ENCODE measurements at regions not wholly inside any gene's neighbourhood (a gene's known extent, or its start where the extent isn't known, plus 50 kb on each side); places are given as distances from the start of the nearest gene placed in this dataset.

DNA sequence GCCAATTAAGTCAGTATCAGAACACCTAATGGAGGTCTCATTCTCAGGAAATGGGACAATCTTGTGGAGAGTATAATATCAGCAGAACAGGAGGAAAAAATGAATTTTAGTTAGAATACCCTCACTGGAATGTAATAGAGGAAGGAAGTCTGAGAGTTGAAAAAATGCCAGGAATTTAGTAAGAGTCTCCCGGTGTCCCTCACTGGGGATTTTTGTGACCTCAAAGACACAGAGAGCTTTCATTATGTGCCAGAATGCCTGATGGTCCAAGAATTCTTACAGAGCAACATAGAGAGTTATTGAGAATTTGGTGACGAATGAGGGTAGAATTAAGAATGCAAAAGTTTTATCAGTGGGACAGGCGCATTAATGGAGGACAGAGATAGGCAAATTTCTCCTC, 443.5 kb upstream of the B3GALT2 start:
- no peak for DNase-seq (ENCODE audit: extremely low read depth, low read depth)
- TF ChIP-seq, protein P1, sequence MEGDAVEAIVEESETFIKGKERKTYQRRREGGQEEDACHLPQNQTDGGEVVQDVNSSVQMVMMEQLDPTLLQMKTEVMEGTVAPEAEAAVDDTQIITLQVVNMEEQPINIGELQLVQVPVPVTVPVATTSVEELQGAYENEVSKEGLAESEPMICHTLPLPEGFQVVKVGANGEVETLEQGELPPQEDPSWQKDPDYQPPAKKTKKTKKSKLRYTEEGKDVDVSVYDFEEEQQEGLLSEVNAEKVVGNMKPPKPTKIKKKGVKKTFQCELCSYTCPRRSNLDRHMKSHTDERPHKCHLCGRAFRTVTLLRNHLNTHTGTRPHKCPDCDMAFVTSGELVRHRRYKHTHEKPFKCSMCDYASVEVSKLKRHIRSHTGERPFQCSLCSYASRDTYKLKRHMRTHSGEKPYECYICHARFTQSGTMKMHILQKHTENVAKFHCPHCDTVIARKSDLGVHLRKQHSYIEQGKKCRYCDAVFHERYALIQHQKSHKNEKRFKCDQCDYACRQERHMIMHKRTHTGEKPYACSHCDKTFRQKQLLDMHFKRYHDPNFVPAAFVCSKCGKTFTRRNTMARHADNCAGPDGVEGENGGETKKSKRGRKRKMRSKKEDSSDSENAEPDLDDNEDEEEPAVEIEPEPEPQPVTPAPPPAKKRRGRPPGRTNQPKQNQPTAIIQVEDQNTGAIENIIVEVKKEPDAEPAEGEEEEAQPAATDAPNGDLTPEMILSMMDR (IDR thresholded peaks at IDR 0.05; ENCODE audit: low read depth, low read length): no peak

DNA sequence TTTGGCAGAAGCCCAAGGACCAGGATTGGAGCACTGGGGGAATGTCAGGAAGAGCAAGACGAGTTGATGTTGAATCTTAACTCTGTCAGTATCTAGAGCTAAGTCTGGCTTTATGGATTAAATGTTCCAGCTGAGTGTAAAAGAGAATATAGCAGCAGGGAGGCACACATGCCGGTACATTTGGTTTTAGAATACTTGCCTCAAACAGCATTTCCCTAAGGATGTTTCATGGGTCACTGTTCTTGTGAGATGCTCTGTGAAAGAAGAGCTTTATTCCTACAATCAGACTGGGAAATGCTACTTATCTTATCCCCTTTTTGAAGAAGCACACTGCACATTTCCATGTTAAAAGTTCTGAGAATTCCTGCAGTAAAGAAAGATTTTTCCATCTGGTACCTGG, 440.3 kb upstream of the B3GALT2 start:
- DNase-seq (ENCODE audit: extremely low read depth, low read depth): no peak
- TF ChIP-seq, protein P1 (IDR thresholded peaks at IDR 0.05; ENCODE audit: low read depth, low read length): no peak

DNA sequence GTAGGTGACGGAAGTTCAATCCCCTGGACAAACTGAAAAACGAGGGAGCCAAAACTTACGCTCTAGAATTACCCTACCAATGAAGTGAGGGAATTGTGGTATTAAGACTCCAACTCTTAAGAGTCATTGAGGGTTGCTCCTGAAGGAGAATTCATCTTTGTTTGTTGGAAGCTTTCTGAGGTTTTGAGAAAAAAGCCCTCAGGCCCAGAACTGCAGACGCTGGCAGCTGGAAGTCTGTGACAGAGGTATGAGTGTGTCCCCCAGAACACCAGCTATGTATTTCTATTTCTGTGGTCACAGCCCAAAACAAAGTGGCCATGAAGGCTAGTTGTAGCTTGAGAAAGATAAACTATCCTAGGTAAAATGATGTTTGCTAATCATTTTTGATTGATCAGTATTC, 438.8 kb upstream of the B3GALT2 start:
- TF ChIP-seq, protein P1 (IDR thresholded peaks at IDR 0.05; ENCODE audit: low read depth, low read length): no peak
- no peak for DNase-seq (ENCODE audit: extremely low read depth, low read depth)

DNA sequence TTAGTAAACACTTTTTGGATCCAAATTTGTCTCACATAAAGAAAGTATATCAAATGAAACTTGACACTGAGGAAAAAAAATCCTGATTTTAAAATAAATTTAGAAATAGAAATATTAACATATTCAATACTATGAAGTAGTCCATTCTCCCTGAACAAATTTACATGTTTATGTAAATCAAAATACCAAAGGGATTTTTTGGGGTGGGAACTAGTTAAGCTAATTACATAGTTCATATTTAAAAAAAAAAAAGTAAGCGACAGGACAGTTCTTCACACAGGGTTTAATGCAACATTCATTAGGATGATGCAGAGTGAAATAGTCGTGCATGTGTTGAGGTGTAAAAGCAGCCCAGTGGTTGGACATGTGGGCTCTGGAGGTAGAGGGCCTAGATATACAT, 433.5 kb upstream of the B3GALT2 start:
- TF ChIP-seq, protein P1 (IDR thresholded peaks at IDR 0.05; ENCODE audit: low read depth, low read length): no peak
- no peak for DNase-seq (ENCODE audit: extremely low read depth, low read depth)

DNA sequence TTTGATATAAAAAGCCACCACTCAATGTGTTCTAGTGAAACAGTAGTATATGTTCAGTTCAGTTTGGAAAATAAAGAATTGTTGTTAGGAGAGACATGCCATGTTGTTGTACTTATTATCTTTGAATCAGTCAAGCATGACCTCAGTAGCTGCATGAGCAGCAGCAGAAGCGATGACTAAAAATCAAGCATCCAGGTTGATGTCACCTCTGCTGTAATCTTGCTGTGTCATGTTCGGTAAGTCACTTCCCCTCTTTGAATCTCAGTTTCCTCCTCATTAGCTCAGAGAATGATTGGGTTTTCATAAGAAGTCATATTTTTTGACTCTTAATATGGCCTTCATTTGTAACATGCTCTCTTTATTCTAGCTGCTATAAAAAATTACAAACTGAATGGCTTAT, 428.4 kb upstream of the B3GALT2 start:
- TF ChIP-seq, protein P1 (IDR thresholded peaks at IDR 0.05; ENCODE audit: low read depth, low read length): no peak
- no peak for DNase-seq (ENCODE audit: extremely low read depth, low read depth)

DNA sequence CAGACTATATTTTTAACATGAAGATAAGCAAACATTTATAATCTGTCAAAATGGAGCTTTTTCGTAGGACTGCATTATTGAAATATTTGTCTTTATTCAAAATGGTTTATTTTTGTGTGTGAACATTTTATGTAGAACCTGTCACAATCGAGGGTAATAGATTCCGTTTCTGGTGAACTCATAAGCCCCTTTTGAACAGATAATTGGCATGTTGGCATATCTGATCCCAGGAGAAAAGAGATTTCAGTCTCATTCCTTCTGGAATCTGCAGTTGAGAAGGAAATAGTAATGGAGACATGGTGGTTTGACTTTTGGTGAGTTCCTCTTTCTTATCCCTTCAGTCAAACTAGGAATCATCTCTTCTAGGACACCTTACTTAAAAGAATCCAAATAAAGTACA, 427.9 kb upstream of the B3GALT2 start:
- no peak for DNase-seq (ENCODE audit: extremely low read depth, low read depth)
- TF ChIP-seq, protein P1 (IDR thresholded peaks at IDR 0.05; ENCODE audit: low read depth, low read length): no peak

DNA sequence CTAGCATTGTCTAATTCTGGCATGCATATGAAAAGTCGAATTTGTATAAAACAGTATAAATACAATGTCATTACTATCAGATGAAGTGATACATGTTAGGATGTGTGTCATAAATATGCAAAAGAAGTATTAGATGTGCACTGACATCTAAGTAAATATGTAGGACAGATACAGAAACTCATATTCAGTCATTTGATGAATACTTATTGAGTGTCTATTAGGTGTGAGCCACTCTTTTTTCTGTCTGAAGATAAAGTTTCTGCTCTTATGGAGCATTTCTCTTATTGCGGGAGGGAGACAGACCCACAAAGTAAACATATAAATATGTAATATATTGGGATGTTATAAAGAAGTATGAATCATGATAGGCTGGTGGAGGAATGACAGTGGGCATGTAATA, 426.6 kb upstream of the B3GALT2 start:
- no peak for DNase-seq (ENCODE audit: extremely low read depth, low read depth)
- TF ChIP-seq, protein P1 (IDR thresholded peaks at IDR 0.05; ENCODE audit: low read depth, low read length): no peak
